Upper lobe of left lung (tissue), 4 donors: ENCODE measurements at regions not wholly inside any gene's neighbourhood (a gene's known extent, or its start where the extent isn't known, plus 50 kb on each side); places are given as distances from the start of the nearest gene placed in this dataset.

ENCODE experiments used
- CTCF ChIP-seq, 6 experiments: fragments of 450-650 bp in 4 of 6; fragments of 200-600 bp in 2 of 6; sonication (generic) in 2 of 6; IDR thresholded peaks; one replicate each; pipeline ENCODE4 v1.5.1; 2016 to 2019; ENCODE audit warnings: antibody characterized with exemption in 6 of 6
- EP300 ChIP-seq, 4 donors: sonication (generic); formaldehyde crosslinking; IDR thresholded peaks; one replicate each; pipeline ENCODE4 v1.5.1; 2017; ENCODE audit warnings: antibody characterized with exemption in 4 of 4, control low read depth in 2 of 4

GRCh38 chr2:128487650-128488387 lies 169.2 kb upstream of the HS6ST1 start:
- TF ChIP-seq CTCF (IDR thresholded peaks at IDR 0.05) (no peak), EP300 (IDR thresholded peaks at IDR 0.05) (no peak)
